ENCODE measurements at regions not wholly inside any gene's neighbourhood (a gene's known extent, or its start where the extent isn't known, plus 50 kb on each side); places are given as distances from the start of the nearest gene placed in this dataset.

GRCh38 chr3:193997228-193998122 is 138.5 kb upstream of the HES1 start:
- H3K36me3 ChIP-seq (ENCODE audit: control insufficient read depth in 2 of 2, extremely low read depth in 1 of 2, insufficient read depth in 2 of 2, low read length in 2 of 2): no peaks in the 10 kb centered on the region
- no peak overlapping the region for H2AFZ ChIP-seq (ENCODE audit: control insufficient read depth, low read length)
- no peak overlapping the region for H3K9ac ChIP-seq (ENCODE audit: control insufficient read depth, extremely low read depth, insufficient read depth, low read length)
- H3K4me1 ChIP-seq (ENCODE audit: control insufficient read depth, extremely low read depth, insufficient read depth, low read length): no peaks in the 10 kb centered on the region
- no peak overlapping the region for H3K4me3 ChIP-seq (ENCODE audit: control insufficient read depth in 2 of 3, extremely low read depth in 1 of 3, insufficient read depth in 2 of 3, low read depth in 1 of 3, low read length in 3 of 3)
- no peaks in the 10 kb centered on the region for H3K27me3 ChIP-seq (ENCODE audit: control insufficient read depth, extremely low read depth, insufficient read depth, low read length)
- no peak for FAIRE-seq
- no peak for DNase-seq (ENCODE audit: low read depth, low spot score)
- H3K27ac ChIP-seq (ENCODE audit: control insufficient read depth, insufficient read depth, low read length): no peak overlapping the region
- H3K79me2 ChIP-seq (ENCODE audit: control insufficient read depth, insufficient read depth, low read length): no peaks in the 10 kb centered on the region
- no peaks in the 10 kb centered on the region for H3K9me3 ChIP-seq (ENCODE audit: control insufficient read depth, low read depth, low read length)
- H3K4me2 ChIP-seq (ENCODE audit: control insufficient read depth, extremely low read depth, insufficient read depth, low read depth, low read length): no peak overlapping the region
- TF ChIP-seq EZH2 (IDR thresholded peaks at IDR 0.05; ENCODE audit: low read length) (no peak), CTCF (optimal IDR thresholded peaks at IDR 0.05 in 1 of 3, IDR thresholded peaks at IDR 0.05 in 1 of 3, conservative IDR thresholded peaks at IDR 0.05 in 1 of 3; ENCODE audit: extremely low read depth in 1 of 3, insufficient read depth in 2 of 3, low read length in 3 of 3) (no peak)
- dilution Hi-C loops (cut with MboI; ENCODE audit: extremely low pct_ligation_motif_present, low sequenced_read_pairs): no loop called here
- H3K9me1 ChIP-seq (ENCODE audit: control insufficient read depth, extremely low read depth, insufficient read depth, low read length): no peaks in the 10 kb centered on the region
- H4K20me1 ChIP-seq (ENCODE audit: control insufficient read depth, extremely low read depth, insufficient read depth, low read length): no peaks in the 10 kb centered on the region

GRCh38 chr3:193998123-193998448 is 137.9 kb upstream of the HES1 start:
- no peak overlapping the region for H2AFZ ChIP-seq (ENCODE audit: control insufficient read depth, low read length)
- no peak overlapping the region for H3K4me3 ChIP-seq (ENCODE audit: control insufficient read depth in 2 of 3, extremely low read depth in 1 of 3, insufficient read depth in 2 of 3, low read depth in 1 of 3, low read length in 3 of 3)
- H3K9ac ChIP-seq (ENCODE audit: control insufficient read depth, extremely low read depth, insufficient read depth, low read length): no peak overlapping the region
- TF ChIP-seq EZH2 (IDR thresholded peaks at IDR 0.05; ENCODE audit: low read length) (no peak), CTCF (optimal IDR thresholded peaks at IDR 0.05 in 1 of 3, IDR thresholded peaks at IDR 0.05 in 1 of 3, conservative IDR thresholded peaks at IDR 0.05 in 1 of 3; ENCODE audit: extremely low read depth in 1 of 3, insufficient read depth in 2 of 3, low read length in 3 of 3) (no peak)
- dilution Hi-C loops (cut with MboI; ENCODE audit: extremely low pct_ligation_motif_present, low sequenced_read_pairs): no loop called here
- no peaks in the 10 kb centered on the region for H3K9me1 ChIP-seq (ENCODE audit: control insufficient read depth, extremely low read depth, insufficient read depth, low read length)
- DNase-seq (ENCODE audit: low read depth, low spot score): no peak
- no peaks in the 10 kb centered on the region for H3K79me2 ChIP-seq (ENCODE audit: control insufficient read depth, insufficient read depth, low read length)
- H3K36me3 ChIP-seq (ENCODE audit: control insufficient read depth in 2 of 2, extremely low read depth in 1 of 2, insufficient read depth in 2 of 2, low read length in 2 of 2): no peaks in the 10 kb centered on the region
- H3K27me3 ChIP-seq (ENCODE audit: control insufficient read depth, extremely low read depth, insufficient read depth, low read length): no peaks in the 10 kb centered on the region
- no peaks in the 10 kb centered on the region for H4K20me1 ChIP-seq (ENCODE audit: control insufficient read depth, extremely low read depth, insufficient read depth, low read length)
- no peaks in the 10 kb centered on the region for H3K9me3 ChIP-seq (ENCODE audit: control insufficient read depth, low read depth, low read length)
- FAIRE-seq: no peak
- no peak overlapping the region for H3K27ac ChIP-seq (ENCODE audit: control insufficient read depth, insufficient read depth, low read length)
- peaks cover 6% of the 10 kb centered on the region for H3K4me1 ChIP-seq (ENCODE audit: control insufficient read depth, extremely low read depth, insufficient read depth, low read length)
- no peak overlapping the region for H3K4me2 ChIP-seq (ENCODE audit: control insufficient read depth, extremely low read depth, insufficient read depth, low read depth, low read length)

All from keratinocyte (primary cell).